ENCODE measurements at regions not wholly inside any gene's neighbourhood (a gene's known extent, or its start where the extent isn't known, plus 50 kb on each side); places are given as distances from the start of the nearest gene placed in this dataset.

- H3K27me3 Mint-ChIP-seq (ENCODE audit: low read depth) = no peaks in the 10 kb centered on the region
- H3K4me3 Mint-ChIP-seq = no peak overlapping the region
- DNase-seq (ENCODE audit: low spot score) (no peak), ATAC-seq (no peak)
- no peaks in the 10 kb centered on the region for H3K36me3 Mint-ChIP-seq
- CTCF ChIA-PET = no interaction called here
- H3K4me1 Mint-ChIP-seq = no peaks in the 10 kb centered on the region
- 0 out of 2 replicates have a peak, but pooled peaks cover 3% of the 10 kb centered on the region for H3K9me3 Mint-ChIP-seq
- POLR2A ChIA-PET = no interaction called here
- TF ChIP-seq TP53 (CRISPR knock-in tag; IDR thresholded peaks at IDR 0.05) (no peak), NR2C2 (CRISPR knock-in tag; IDR thresholded peaks at IDR 0.05) (no peak), ATF3 (CRISPR knock-in tag; conservative IDR thresholded peaks at IDR 0.05) (no peak), ERG (CRISPR knock-in tag; IDR thresholded peaks at IDR 0.05) (no peak), MYBL2 (CRISPR knock-in tag; IDR thresholded peaks at IDR 0.05) (no peak), ZNF219 (CRISPR knock-in tag; IDR thresholded peaks at IDR 0.05; ENCODE audit: borderline replicate concordance) (no peak), ZBTB43 (CRISPR knock-in tag; IDR thresholded peaks at IDR 0.05) (no peak), GRHL2 (CRISPR knock-in tag; IDR thresholded peaks at IDR 0.05; ENCODE audit: insufficient replicate concordance, severe bottlenecking) (no peak), HMGXB4 (CRISPR knock-in tag; IDR thresholded peaks at IDR 0.05) (no peak), RELA (CRISPR knock-in tag; IDR thresholded peaks at IDR 0.05; ENCODE audit: borderline replicate concordance) (no peak), RORB (CRISPR knock-in tag; IDR thresholded peaks at IDR 0.05) (no peak), CBFB (CRISPR knock-in tag; IDR thresholded peaks at IDR 0.05; ENCODE audit: low read depth) (no peak)
- TF ChIP-seq, protein P1, sequence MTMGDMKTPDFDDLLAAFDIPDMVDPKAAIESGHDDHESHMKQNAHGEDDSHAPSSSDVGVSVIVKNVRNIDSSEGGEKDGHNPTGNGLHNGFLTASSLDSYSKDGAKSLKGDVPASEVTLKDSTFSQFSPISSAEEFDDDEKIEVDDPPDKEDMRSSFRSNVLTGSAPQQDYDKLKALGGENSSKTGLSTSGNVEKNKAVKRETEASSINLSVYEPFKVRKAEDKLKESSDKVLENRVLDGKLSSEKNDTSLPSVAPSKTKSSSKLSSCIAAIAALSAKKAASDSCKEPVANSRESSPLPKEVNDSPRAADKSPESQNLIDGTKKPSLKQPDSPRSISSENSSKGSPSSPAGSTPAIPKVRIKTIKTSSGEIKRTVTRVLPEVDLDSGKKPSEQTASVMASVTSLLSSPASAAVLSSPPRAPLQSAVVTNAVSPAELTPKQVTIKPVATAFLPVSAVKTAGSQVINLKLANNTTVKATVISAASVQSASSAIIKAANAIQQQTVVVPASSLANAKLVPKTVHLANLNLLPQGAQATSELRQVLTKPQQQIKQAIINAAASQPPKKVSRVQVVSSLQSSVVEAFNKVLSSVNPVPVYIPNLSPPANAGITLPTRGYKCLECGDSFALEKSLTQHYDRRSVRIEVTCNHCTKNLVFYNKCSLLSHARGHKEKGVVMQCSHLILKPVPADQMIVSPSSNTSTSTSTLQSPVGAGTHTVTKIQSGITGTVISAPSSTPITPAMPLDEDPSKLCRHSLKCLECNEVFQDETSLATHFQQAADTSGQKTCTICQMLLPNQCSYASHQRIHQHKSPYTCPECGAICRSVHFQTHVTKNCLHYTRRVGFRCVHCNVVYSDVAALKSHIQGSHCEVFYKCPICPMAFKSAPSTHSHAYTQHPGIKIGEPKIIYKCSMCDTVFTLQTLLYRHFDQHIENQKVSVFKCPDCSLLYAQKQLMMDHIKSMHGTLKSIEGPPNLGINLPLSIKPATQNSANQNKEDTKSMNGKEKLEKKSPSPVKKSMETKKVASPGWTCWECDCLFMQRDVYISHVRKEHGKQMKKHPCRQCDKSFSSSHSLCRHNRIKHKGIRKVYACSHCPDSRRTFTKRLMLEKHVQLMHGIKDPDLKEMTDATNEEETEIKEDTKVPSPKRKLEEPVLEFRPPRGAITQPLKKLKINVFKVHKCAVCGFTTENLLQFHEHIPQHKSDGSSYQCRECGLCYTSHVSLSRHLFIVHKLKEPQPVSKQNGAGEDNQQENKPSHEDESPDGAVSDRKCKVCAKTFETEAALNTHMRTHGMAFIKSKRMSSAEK (CRISPR knock-in tag; IDR thresholded peaks at IDR 0.05; ENCODE audit: borderline replicate concordance) = no peak
- H3K27ac Mint-ChIP-seq = no peak overlapping the region
These were observed 134.1 kb downstream of the WSCD1 start for GRCh38 chr17:6204203-6204722.

DNA sequence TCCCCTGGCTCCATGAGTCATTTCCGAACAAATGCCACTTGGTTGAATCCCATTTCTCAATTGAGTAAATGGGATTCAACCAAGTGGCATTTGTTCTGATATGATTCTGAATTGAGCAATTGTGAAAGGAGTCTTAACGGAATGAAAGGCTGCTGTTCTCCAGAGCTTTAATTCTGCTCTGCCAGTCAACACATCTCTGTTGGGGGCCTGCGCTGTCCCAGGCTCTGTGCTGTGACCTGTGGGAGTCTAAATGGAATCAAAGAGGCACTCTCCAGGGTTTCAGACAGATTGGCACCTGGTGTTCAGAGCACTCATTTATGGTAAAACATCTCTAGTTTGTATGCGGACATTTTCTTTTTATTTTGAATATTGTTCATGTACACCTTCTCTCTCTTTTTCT lies 126.2 kb downstream of the WSCD1 start:
- Mint-ChIP-seq H3K4me1 (0 out of 2 replicates have a peak, but pooled peaks cover 2% of the 10 kb centered on the region), H3K9me3 (peaks cover 21% of the 10 kb centered on the region), H3K36me3 (peaks cover 14% of the 10 kb centered on the region), H3K27me3 (ENCODE audit: low read depth) (peaks cover 5% of the 10 kb centered on the region; the same call in 1 of the 2 replicates), H3K4me3 (no peak overlapping the region), H3K27ac (no peak overlapping the region)
- ChIA-PET POLR2A (no interaction called here), CTCF (no interaction called here)
- no peak for DNase-seq (ENCODE audit: low spot score)
- no peak for ATAC-seq
- TF ChIP-seq OVOL2 (CRISPR knock-in tag; IDR thresholded peaks at IDR 0.05; ENCODE audit: borderline replicate concordance) = no peak
- TF ChIP-seq MAX (CRISPR knock-in tag; IDR thresholded peaks at IDR 0.05) = no peak
- TF ChIP-seq GTF2I (CRISPR knock-in tag; conservative IDR thresholded peaks at IDR 0.05) = no peak
- TF ChIP-seq ETV6 (CRISPR knock-in tag; IDR thresholded peaks at IDR 0.05) = no peak
- no peak for TF ChIP-seq ZNF138 (CRISPR knock-in tag; conservative IDR thresholded peaks at IDR 0.05)
- no peak for TF ChIP-seq GABPB1 (CRISPR knock-in tag; IDR thresholded peaks at IDR 0.05)
- TF ChIP-seq RORB (CRISPR knock-in tag; IDR thresholded peaks at IDR 0.05) = no peak
- TF ChIP-seq SOX15 (CRISPR knock-in tag; IDR thresholded peaks at IDR 0.05) = no peak
- no peak for TF ChIP-seq AFF4 (CRISPR knock-in tag; IDR thresholded peaks at IDR 0.05; ENCODE audit: borderline replicate concordance)
